ENCODE measurements at regions not wholly inside any gene's neighbourhood (a gene's known extent, or its start where the extent isn't known, plus 50 kb on each side); places are given as distances from the start of the nearest gene placed in this dataset.
"Not testable (repeated sequence)": the region's sequence is repeated elsewhere in the genome, so short reads cannot be mapped to it uniquely, and the experiment has no call there.

DNA sequence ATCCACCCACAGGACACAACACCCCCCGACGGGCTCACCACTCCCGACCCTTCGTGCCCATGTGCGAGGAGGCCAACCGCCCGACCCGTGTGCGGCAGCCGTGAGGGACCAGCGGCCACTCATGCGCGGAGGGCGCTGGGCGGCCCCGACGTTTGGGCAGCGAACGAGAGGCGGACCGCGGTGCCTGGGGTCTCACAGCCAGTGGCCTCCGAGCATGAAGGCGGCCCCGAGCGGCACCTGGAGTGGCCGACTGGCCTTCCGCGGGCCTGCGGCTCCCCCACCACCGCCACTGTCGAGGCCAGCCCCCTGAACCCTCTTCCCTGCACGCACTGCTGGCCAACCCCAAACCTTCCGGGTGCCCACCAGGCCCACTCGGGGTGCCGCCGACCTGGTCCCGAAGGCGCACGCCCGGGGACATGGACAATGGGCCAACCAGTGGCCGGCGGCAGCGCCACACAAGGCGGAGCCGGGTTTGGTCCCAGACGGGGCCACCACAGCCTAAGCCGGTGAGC, 4274.9 kb upstream of the OR11H1 start:
- H3K4me1 ChIP-seq (ENCODE audit: control insufficient read depth in 1 of 2, insufficient read depth in 2 of 2, low read length in 2 of 2) = no peaks in the 10 kb centered on the region
- no peak overlapping the region for H2AFZ ChIP-seq (ENCODE audit: insufficient read depth, low read length, poor library complexity)
- no peak overlapping the region for H2BK12ac ChIP-seq (ENCODE audit: low read length)
- H4K8ac ChIP-seq (ENCODE audit: low read depth, low read length) = no peak overlapping the region
- no peak overlapping the region for H2BK120ac ChIP-seq (ENCODE audit: insufficient read depth, low read length, poor library complexity)
- WGBS (ENCODE audit: extremely low coverage, insufficient coverage, insufficient read length) = no CpG with 5 or more reads among the region's 48 CpGs
- no peak overlapping the region for H3K9ac ChIP-seq (ENCODE audit: low read length)
- H3K27me3 ChIP-seq (ENCODE audit: insufficient read depth, low read length) = no peaks in the 10 kb centered on the region
- H3K14ac ChIP-seq (ENCODE audit: low read length) = no peak overlapping the region
- H3K4me3 ChIP-seq (ENCODE audit: low read depth, low read length) = no peak overlapping the region
- H3K79me2 ChIP-seq (ENCODE audit: control insufficient read depth, insufficient read depth, low read length, poor library complexity) = no peaks in the 10 kb centered on the region
- no peak overlapping the region for H3K18ac ChIP-seq (ENCODE audit: low read length)
- no peaks in the 10 kb centered on the region for H3K79me1 ChIP-seq (ENCODE audit: low read length)
- peaks cover 6% of the 10 kb centered on the region for H3K9me3 ChIP-seq (ENCODE audit: insufficient read depth, low read depth, low read length)
- H4K12ac ChIP-seq (ENCODE audit: low read depth, low read length) = no peak overlapping the region
- no peak overlapping the region for H2BK5ac ChIP-seq (ENCODE audit: low read depth, low read length, poor library complexity)
- no peak overlapping the region for H2AK5ac ChIP-seq (ENCODE audit: low read length)
- no peak overlapping the region for H3K23ac ChIP-seq (ENCODE audit: low read length)
- H4K91ac ChIP-seq (ENCODE audit: low read depth, low read length) = no peak overlapping the region
- H3K27ac ChIP-seq (ENCODE audit: low read depth, low read length) = no peak overlapping the region
- no peak overlapping the region for H3K4ac ChIP-seq (ENCODE audit: low read depth, low read length)
- DNase-seq = peak in 1 of 2 donors; percentile 0
- H3K36me3 ChIP-seq (ENCODE audit: control insufficient read depth in 1 of 2, insufficient read depth in 2 of 2, low read length in 2 of 2) = no peaks in the 10 kb centered on the region
- H3K4me2 ChIP-seq (ENCODE audit: low read length) = no peak overlapping the region

DNA sequence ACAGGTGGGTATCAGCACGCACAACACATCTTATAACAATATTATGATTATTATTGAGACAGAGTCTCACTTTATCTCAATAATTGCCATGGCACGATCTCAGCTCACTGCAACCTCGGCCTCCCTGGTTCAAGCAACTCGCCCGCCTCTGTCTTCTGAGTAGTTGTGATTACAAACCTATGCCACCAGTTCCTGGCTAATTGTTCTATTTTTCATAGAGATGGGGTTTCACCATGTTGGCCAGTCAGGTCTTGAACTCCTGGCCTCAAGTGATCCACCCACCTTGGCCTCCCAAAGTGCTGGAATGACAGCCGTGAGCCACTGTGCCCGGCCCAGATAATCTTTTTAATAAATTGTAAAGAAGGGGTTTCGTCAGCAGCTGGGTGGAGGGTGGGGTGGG, 4257.0 kb upstream of the OR11H1 start:
- H3K9me3 ChIP-seq (ENCODE audit: insufficient read depth, low read depth, low read length) = not testable (repeated sequence)

DNA sequence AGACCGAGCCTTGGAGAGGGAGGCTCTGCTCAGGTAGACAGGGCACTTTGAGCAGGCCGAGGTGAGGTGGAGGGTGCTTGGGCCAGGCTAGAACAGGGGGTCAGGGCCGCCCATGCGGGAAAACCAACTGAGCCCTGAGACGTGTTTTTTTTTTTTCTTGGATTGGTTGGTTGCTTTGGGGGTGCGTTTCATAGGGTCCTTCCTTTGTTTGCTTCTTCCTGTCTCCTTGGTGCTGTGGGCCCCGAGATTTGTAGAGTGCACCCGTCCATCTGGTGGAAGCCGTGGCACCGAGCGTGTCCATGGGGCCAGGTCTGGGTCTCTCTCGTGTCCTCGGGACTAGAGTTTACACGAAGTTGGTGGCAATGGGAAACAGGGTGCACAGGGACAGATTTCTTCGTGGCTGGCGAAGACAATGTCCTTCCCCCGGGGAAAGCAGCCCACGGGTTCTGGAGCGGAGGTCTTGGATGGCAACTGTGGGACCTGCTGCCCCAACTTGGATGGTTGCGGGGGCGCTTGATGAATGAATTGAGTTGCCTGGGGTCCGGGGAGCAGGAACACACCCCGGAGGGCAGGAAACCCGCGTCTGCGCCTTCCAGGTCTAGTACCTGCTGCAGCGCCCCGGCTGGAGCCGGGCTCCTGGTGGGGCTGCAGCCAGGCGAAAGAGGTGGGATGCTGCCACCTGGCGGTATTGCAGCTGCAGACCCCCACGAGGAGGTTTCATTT, 4242.7 kb upstream of the OR11H1 start:
- H3K79me2 ChIP-seq (ENCODE audit: control insufficient read depth, insufficient read depth, low read length, poor library complexity); H3K9ac ChIP-seq (ENCODE audit: low read length); H4K12ac ChIP-seq (ENCODE audit: low read depth, low read length); H4K91ac ChIP-seq (ENCODE audit: low read depth, low read length); H2BK120ac ChIP-seq (ENCODE audit: insufficient read depth, low read length, poor library complexity); H3K18ac ChIP-seq (ENCODE audit: low read length); H4K8ac ChIP-seq (ENCODE audit: low read depth, low read length); H3K79me1 ChIP-seq (ENCODE audit: low read length); H3K4ac ChIP-seq (ENCODE audit: low read depth, low read length); H2AFZ ChIP-seq (ENCODE audit: insufficient read depth, low read length, poor library complexity); H2BK5ac ChIP-seq (ENCODE audit: low read depth, low read length, poor library complexity); H2BK12ac ChIP-seq (ENCODE audit: low read length); H3K27me3 ChIP-seq (ENCODE audit: insufficient read depth, low read length); DNase-seq; H3K36me3 ChIP-seq (ENCODE audit: control insufficient read depth in 1 of 2, insufficient read depth in 2 of 2, low read length in 2 of 2); H3K27ac ChIP-seq (ENCODE audit: low read depth, low read length); H2AK5ac ChIP-seq (ENCODE audit: low read length); H3K14ac ChIP-seq (ENCODE audit: low read length); H3K4me2 ChIP-seq (ENCODE audit: low read length); H3K23ac ChIP-seq (ENCODE audit: low read length); H3K4me1 ChIP-seq (ENCODE audit: control insufficient read depth in 1 of 2, insufficient read depth in 2 of 2, low read length in 2 of 2); H3K4me3 ChIP-seq (ENCODE audit: low read depth, low read length): not testable (repeated sequence)
- peaks cover 20% of the 10 kb centered on the region for H3K9me3 ChIP-seq (ENCODE audit: insufficient read depth, low read depth, low read length)
- no CpG with 5 or more reads among the region's 32 CpGs for WGBS (ENCODE audit: extremely low coverage, insufficient coverage, insufficient read length)

More for the DNA sequence above, 4257.0 kb upstream of the OR11H1 start:
- H3K36me3 ChIP-seq (ENCODE audit: control insufficient read depth in 1 of 2, insufficient read depth in 2 of 2, low read length in 2 of 2); H3K79me1 ChIP-seq (ENCODE audit: low read length); H4K91ac ChIP-seq (ENCODE audit: low read depth, low read length); H2BK5ac ChIP-seq (ENCODE audit: low read depth, low read length, poor library complexity); DNase-seq; H3K27ac ChIP-seq (ENCODE audit: low read depth, low read length); H2BK12ac ChIP-seq (ENCODE audit: low read length); H3K4me2 ChIP-seq (ENCODE audit: low read length); H4K12ac ChIP-seq (ENCODE audit: low read depth, low read length); H2AK5ac ChIP-seq (ENCODE audit: low read length); H3K4me1 ChIP-seq (ENCODE audit: control insufficient read depth in 1 of 2, insufficient read depth in 2 of 2, low read length in 2 of 2); H3K23ac ChIP-seq (ENCODE audit: low read length); H3K9ac ChIP-seq (ENCODE audit: low read length); H3K79me2 ChIP-seq (ENCODE audit: control insufficient read depth, insufficient read depth, low read length, poor library complexity); H2BK120ac ChIP-seq (ENCODE audit: insufficient read depth, low read length, poor library complexity); H3K14ac ChIP-seq (ENCODE audit: low read length); H3K18ac ChIP-seq (ENCODE audit: low read length); H3K4me3 ChIP-seq (ENCODE audit: low read depth, low read length); H2AFZ ChIP-seq (ENCODE audit: insufficient read depth, low read length, poor library complexity); H3K4ac ChIP-seq (ENCODE audit: low read depth, low read length); H4K8ac ChIP-seq (ENCODE audit: low read depth, low read length); H3K27me3 ChIP-seq (ENCODE audit: insufficient read depth, low read length): not testable (repeated sequence)
- no CpG with 5 or more reads among the region's 8 CpGs for WGBS (ENCODE audit: extremely low coverage, insufficient coverage, insufficient read length)

DNA sequence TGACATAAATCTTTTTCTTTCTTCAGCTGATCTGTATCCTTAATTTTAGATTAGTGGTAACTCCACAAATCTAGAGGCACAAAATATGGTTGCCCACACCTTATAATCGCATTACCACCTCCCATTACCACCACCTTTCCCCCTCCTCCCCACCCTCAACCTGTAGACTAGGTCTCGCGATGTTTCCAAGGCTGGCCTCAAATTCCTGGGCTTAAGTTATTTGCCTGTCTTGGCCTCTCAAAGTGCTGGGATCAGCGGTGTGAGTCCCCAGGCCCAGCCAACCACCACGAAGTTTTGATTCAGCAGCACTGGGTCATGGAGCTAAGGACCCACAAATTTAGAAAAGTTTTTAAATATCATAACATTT, 4242.2 kb upstream of the OR11H1 start:
- H3K79me1 ChIP-seq (ENCODE audit: low read length); H3K4me1 ChIP-seq (ENCODE audit: control insufficient read depth in 1 of 2, insufficient read depth in 2 of 2, low read length in 2 of 2); H3K4me2 ChIP-seq (ENCODE audit: low read length); H3K4ac ChIP-seq (ENCODE audit: low read depth, low read length); H4K12ac ChIP-seq (ENCODE audit: low read depth, low read length); H4K8ac ChIP-seq (ENCODE audit: low read depth, low read length); H2AK5ac ChIP-seq (ENCODE audit: low read length); H3K79me2 ChIP-seq (ENCODE audit: control insufficient read depth, insufficient read depth, low read length, poor library complexity); H2AFZ ChIP-seq (ENCODE audit: insufficient read depth, low read length, poor library complexity); H3K4me3 ChIP-seq (ENCODE audit: low read depth, low read length); DNase-seq; H3K18ac ChIP-seq (ENCODE audit: low read length); H3K23ac ChIP-seq (ENCODE audit: low read length); H3K36me3 ChIP-seq (ENCODE audit: control insufficient read depth in 1 of 2, insufficient read depth in 2 of 2, low read length in 2 of 2); H2BK5ac ChIP-seq (ENCODE audit: low read depth, low read length, poor library complexity); H4K91ac ChIP-seq (ENCODE audit: low read depth, low read length); H3K27me3 ChIP-seq (ENCODE audit: insufficient read depth, low read length); H3K27ac ChIP-seq (ENCODE audit: low read depth, low read length); H3K14ac ChIP-seq (ENCODE audit: low read length); H3K9ac ChIP-seq (ENCODE audit: low read length); H2BK12ac ChIP-seq (ENCODE audit: low read length); H2BK120ac ChIP-seq (ENCODE audit: insufficient read depth, low read length, poor library complexity): not testable (repeated sequence)
- H3K9me3 ChIP-seq (ENCODE audit: insufficient read depth, low read depth, low read length) = peaks cover 20% of the 10 kb centered on the region
- WGBS (ENCODE audit: extremely low coverage, insufficient coverage, insufficient read length) = no CpG with 5 or more reads among the region's 5 CpGs

Measured in trophoblast cell (in vitro differentiated cells and primary cell).